IPS DF 19.7 (cell line): ENCODE measurements at regions not wholly inside any gene's neighbourhood (a gene's known extent, or its start where the extent isn't known, plus 50 kb on each side); places are given as distances from the start of the nearest gene placed in this dataset.

ENCODE experiments used
- DNase-seq: peaks from one replicate; pipeline ENCODE4 v3.0.0-alpha.2; 2013; ENCODE audit warnings: low read depth, low spot score

DNA sequence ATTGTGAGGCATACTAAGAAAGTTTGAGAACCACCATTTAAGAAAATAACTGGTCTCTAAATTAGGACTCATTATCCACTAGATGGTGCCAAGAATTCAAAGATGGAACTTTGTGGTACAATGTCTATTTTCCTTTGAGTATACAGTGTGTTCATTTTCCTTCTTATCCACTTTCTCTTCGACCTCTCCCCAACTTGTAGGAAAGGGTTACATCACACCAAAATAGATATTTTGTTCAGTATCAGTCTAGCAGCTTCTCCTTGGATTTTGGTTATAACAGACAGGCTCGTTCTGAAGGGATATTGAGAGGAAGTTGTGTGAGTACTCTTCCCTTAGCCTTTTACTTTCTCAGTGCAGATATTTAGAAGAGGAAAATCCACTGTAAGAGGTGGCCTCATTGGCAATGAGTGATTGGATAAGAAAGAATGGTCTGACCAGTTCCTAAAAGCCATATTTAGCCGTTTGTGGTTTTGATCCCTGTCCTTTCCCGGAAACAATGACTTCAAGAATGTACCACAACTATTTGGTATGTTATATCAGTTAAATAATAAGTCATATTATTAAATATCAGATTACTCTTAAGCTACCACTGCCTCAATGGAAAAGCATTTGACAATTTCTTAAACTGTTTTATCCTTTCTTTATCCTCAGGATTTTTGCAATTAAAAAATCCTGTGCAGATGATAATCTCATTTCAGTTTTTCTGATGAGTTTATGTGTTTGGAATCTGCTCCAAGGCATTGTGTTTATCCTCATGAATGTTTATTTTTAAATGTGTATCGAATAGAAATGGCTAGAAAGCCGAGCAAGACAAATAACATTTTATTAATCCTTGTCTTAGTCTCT is 69.0 kb upstream of the GRAMD2B start:
- no peak for DNase-seq

DNA sequence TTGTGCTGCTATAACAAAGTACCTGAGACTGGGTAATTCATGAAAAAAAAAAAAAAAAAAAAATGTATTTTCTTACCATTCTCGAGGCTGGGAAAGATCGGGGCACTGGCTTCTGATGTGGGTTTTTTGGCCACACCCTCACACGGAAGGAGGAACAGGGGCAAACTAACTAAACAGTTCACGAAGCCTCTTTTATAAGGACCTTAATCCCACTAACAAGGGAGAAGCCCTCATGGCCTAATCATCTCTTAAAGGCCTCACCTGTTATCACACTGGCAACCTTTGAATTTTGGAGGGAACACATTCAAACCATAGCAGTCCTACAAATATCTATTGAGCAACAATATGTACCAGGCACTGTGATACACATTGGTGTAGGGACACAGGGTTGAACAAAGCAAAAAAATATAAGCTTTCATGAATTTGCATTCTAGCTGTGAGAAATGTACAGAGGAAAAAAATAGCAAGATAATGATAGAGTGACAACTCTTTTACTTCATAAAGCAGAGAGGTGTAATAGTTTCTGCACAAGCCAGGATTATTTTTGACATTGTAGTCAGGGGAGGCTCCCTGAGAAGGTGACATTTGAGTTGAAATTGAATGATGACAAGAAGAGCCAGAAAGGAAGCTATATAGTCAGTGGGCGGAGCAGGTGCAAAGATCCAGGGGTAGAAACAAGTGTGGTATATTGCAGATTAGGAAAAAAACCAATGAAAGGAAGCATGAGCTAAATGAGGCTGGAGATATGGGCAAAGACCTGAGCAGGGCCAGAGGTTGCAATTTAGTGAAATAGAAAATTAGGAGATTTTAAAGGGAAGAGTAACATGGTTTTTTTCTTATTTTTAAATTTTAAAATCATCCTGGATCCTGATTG is 68.1 kb upstream of the GRAMD2B start:
- no peak for DNase-seq

DNA sequence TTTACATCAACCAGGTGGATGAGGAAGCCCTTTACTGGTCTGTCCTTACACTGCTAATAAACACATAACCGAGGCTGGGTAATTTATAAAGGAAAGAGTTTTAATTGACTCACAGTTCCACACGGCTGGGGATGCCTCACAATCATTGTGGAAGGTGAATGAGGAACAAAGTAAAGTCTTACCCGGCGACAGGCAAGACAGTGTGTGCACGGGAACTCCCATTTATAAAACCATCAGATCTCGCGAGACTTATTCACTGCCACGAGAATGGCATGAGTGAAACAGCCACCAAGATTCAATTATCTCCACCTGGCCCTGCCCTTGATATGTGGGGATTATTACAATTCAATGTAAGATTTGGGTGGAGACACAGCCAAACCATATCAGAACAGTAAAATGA is 67.3 kb upstream of the GRAMD2B start:
- no peak for DNase-seq

DNA sequence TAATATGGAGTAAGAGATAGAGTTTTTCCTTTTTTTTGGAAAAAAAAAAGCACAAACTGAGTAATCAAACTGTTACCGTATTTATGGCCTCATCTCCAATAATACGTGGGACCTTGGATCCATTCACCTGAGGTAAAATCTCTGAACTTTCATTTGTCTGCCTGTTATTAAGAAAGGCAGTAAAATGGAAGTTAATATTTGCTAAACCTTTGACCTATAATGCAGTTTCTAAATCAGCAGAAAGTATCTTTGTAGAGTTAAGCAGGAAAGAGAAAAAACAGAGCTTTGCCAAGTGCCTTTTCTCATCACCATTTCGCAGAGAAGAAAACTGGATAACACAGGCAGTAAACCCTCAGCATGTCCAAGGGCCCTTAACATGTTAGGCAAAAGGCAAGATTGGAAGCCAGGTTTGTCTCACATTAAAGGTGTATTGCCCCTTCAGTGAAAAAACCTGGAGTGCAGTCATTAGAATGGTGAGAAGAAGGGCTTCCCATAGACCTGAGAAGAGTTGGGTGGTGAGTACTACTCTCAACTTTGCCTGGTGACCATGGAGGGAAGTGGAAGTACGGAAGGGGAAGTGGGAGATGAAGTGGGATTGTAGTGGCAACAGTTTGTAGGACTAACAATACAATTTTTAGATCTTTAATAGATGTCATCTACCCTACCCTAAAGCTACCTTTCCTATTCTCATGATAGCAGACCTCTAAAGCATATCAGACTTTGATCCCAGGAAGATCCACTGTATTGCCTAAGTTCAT is 65.4 kb upstream of the GRAMD2B start:
- DNase-seq: no peak

DNA sequence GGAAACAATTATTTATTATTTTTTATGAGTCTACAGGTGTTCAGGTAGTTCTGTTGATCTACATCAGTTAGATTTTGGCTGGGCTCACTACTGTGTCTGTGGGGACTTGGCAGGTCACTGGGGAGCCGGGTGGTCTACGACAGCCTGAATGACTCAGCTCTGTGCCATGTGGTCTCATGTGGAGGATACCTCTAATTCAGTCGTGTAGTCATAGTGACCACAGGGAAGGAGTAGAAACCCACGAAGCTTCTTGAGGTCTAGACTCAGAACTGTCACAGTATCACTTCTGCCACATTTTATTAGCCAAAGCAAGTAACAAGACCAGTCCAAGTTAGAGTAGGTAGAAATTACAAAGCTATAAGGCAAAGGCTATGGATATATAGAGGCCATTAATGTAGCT is 64.7 kb upstream of the GRAMD2B start:
- no peak for DNase-seq

DNA sequence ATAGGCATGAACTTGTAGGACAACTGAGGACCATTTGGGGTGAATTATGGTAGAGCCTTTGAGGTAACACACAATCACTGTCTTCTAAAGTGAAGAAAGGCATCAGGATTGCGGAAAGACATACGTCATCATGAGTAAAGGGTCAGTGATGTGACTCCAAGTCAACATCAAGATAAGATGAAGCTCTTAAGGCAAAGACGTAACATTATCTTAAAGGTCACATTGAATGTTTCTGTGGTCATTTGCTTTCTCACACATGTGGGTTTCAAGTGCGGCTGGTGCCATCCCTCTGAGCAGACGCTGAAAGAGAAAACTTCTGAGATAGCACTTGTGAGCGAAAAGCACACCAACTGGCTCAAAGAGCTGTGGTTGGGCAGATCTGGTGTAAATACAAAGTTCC is 63.3 kb upstream of the GRAMD2B start:
- DNase-seq: no peak

DNA sequence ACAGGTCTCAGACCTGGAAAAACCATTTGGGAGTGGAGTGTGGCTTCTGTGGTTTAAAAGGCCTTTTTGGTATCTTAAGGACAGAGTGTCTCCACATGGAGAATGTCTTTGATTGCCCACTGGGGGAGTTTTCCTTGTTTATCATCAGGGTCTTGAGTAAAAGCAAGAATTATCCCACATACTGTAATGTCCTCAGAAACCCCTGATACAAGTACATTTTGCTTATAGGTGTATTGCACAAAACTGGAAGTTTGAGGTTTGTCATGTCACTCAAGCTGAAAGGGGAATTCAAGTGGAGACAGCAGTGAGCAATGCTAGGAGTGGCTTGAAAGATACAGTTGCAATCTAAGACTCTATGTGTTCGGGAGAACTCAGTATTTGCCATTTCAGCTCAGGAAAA is 62.7 kb upstream of the GRAMD2B start:
- DNase-seq: no peak

DNA sequence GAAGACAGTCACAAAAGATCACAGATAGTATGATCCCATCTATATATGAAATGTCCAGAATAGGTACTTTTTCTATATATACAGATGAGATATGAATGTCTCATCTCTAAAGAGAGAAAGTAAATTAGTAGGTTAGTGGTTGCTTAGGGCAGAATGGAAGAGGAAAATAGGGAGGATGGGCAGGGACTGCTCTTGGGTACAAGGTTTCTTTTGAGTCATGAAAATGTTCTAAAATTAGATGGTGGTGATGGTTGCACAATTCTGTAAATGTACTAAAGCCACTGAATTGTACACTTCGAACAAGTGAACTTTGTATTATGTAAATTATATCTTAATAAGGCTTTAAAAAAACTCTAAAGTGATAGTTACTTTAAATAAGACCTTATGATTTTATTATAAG is 59.6 kb upstream of the GRAMD2B start:
- DNase-seq: no peak

DNA sequence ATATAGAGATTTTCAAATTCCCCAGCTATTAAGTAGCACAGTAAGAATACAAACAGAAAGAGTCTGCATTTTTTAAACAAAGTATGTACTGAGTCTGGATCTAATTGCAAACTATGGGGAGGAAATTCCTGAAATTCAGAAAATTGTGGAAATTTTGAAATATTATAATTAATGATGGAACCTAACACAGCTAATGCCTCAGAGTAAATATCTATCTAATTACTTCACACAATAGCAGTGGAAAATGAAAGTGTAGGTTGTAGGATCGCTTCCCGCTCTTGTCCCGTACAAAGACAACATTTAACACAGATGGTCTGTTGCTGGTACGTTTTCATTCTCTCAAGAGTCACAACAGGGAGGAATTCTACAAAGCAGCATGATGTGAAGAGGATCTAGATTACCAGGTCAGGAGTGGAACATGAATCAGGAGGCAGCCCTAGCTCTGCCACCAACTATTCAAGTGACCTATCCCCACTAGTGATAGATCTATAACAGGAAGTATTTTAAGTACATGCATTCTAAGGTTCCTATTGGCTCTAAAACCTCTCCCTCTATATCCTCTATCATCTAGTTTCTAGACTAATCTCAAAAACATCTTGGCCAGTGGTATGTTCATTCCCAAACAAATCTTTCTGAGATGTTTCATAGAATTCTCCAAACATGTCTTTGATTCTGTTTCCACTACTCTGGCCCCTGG is 58.9 kb upstream of the GRAMD2B start:
- DNase-seq: no peak

DNA sequence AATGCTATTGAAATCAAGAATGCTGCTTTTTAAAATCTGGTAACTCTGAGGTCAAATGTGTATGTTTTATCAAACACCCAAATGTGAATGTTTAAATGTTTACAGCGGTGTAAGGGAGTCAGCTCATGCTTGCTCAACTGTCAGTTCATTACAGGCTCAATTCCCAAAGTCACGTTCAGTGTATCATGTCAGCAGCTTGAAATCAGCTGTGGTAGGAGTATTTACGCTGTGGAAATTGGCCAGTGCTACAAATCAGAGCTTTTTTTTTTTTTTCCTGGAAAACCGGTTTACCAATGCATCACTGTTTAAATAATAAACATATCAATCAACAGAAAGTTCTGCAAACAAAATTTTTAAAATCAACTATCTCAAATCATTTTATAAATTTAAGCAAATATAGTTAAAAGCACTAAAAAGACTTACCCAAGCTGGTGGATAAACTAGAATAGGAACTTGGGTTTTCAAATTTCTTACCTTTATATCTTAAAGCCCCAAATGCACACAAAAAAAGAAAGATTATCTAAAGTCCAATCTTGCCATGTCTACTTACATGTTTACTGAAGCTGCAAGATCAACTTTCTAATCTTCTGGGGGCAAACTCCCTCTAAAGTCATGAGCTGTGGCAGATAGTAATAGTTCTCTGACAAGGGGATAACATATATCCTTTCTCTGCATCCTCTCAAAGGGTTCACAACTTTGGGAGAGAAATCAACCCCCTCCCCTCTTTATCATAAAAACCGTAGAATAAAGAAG is 57.6 kb upstream of the GRAMD2B start:
- no peak for DNase-seq

DNA sequence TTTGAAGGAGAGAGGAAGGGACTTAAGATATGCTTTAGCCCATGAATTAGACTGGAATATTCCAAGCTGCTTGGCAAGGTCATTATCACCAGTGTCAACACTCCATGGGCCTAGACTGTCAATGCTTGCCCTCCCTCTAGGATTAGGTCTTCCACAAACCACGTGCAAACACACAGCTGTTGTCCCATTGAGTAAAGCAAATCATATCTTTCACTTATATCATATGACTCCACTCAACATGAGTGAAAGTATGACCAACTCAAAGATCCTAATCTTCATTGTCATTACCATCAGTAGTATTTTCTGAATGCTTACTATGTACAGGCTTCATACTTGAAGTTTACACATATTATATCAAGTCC is 57.0 kb upstream of the GRAMD2B start:
- no peak for DNase-seq

DNA sequence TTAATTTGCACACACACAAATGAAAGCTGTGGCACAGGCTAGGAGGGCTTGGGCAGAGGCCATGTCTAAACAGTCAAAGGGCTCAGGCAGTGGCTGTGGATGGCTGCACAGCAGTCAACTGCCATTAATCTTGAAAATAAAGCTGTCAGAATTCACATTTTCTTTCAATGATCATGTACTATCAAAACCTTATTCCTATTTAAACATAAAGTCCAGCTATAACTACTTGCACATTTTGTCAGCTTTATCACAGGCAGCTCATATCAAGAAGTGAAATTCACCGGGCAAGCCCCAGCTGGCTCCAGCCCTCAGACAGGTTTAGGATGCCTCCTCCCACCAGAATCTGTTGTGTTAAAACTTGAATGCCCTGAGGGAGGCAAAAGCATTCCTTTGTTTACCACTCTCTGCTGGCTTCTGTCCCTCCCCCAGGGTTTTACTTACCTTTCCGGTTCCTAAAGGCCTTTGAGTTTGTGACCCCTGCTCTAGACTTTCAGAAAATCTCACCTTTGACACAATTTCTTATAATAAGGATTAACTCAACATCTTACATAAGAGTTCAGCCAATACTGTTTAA is 54.9 kb upstream of the GRAMD2B start:
- peak; percentile 59 for DNase-seq

DNA sequence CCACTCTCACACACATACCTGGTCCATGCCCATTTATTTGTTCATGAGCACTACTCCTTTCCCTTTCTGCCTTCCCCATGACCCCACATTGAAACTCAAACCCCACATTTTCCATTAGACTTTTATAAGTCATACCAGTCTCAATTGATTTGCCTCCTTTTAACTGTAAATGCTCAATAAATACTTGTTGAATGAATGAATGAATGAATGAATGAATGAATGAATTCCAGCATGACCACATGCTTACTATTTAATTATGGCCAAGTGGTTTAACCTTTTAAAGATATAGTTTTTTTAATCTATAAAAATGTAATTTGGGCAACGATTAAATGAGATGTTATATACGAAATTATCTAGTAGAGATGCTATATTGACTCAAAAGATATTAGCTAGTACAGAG is 54.1 kb upstream of the GRAMD2B start:
- no peak for DNase-seq

DNA sequence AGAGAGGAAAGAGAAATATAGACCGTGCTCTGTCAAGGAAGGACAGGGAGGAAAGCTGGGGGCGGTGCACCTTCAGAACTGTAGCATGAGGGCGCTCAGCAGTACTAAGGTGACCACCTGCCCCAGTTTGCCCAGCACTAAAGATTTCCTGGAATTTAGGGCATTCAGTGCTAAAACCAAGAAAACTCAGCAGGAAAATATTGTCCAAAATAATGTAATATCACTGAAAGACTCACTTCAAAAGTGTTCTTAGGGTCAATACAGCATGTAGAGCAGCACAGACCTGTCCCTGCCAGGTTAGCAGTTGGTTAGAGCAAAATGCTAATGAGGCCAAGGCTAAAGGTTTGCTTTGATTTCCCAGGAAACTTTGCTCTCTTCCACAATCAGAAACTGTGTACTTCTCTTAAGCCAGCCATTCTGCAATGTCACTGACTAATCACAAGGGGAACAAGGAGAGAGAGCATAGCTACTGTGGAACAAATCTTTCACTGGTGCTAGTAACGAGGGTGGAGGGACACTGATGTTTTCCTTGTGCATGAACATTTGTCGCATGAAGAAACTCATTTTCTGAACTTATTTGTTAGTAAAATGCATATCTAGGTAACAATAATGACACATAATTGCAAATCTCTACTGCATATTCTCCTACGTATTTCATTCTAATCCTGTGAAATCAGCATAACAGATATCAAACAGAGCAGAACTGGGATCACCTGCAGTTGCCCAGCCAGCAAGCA is 53.0 kb upstream of the GRAMD2B start:
- no peak for DNase-seq

DNA sequence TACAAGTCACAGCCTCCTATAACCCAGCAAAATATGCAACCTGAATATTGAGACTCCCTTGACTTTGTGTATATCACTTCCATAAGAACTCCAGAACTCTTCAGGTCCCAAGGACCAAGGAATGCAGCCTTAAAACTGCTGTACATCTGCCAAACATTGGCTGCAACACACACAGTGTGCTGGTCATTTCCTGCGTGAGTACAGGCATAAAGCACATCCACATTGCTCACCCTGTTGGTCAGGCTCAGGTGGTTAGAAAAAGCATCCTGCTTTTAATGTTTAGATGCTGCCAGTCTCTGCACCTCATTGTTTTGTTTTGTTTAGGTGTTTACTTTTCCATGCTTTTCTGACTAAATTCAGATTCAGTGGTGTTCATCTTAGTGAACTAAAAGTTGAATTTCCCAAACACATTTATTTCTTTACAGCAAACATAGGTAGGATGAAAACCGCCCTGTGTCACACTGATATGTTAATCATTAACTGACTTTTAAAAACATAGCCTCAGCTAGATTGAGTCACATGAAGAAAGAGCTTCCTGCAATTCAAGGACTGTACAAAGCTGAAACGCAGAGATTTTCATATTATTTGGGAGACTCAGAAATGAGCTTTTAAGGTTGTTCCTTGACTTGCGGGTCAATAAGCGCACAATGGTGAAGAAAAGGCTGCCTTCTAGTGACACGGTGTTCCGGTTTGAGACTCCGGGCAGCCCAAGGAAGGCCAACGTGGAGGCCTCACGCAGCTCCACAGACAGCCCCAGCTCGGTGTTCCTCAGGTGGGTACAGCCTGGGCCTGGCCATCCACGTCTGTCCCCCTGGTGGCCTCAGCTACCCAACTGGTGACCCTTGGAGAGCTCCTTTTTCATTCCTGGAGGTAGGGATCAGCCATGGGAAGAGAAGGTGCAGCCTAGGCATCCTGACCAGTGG is 52.2 kb upstream of the GRAMD2B start:
- no peak for DNase-seq

DNA sequence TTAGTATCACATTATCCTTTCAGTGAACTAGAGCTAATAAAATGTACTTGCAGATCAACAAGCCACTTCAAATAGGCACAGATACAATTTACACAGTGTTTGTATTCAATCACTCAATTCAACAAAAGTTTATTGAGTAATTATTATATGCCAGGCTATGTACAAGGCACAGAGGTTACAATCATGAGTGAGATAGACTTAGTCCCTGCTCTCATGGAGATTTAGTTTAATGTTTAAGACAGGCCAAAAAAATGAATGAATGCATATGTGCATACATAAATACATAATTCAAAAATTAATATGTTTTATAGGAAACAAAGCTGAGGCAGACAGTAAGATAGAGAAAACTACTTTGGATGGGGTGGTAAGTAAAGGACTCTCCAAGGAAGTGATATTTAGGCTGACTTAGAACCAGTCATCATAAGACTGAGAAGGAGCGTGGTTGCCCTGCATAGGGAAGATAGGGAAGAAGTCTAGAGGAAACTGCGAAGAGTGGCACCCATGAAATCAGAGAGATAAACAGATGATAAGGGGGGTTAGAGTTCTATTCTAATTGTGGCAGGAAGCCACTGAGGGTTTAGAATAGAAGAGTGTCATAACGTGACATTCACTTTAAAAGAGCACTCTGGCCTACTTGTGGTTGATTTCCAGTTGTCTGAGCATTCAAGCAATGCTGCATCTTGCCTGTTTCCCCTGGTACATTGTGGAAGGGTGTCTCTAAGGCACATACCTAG is 49.7 kb upstream of the GRAMD2B start:
- no peak for DNase-seq
